Right atrium auricular region (tissue), 2 donors: ENCODE measurements at regions not wholly inside any gene's neighbourhood (a gene's known extent, or its start where the extent isn't known, plus 50 kb on each side); places are given as distances from the start of the nearest gene placed in this dataset.

ENCODE experiments used
- DNase-seq: peaks from one replicate; pipeline ENCODE4 v3.0.0-alpha.2; 2019; ENCODE audit warnings: low spot score
- H3K27ac ChIP-seq, 2 donors: fragments of 200-600 bp; sonication (generic); 1 replicate in 1 of 2; 2 replicates in 1 of 2; pipeline ENCODE4 v1.5.1; 2016 to 2019
- H3K27me3 ChIP-seq, 2 donors: fragments of 200-600 bp; sonication (generic); one replicate each; pipeline versions ENCODE4 v1.5.1 to v1.6.0; 2017 to 2019
- H3K36me3 ChIP-seq: fragments of 200-600 bp; sonication (generic); one replicate; pipeline ENCODE4 v1.5.1; 2016
- H3K4me1 ChIP-seq, 2 donors: fragments of 200-600 bp; sonication (generic); one replicate each; pipeline versions ENCODE4 v1.5.1 to v1.6.0; 2017 to 2019
- H3K4me3 ChIP-seq, 2 donors: fragments of 200-600 bp; sonication (generic); 1 replicate in 1 of 2; 2 replicates in 1 of 2; pipeline ENCODE4 v1.5.1; 2017 to 2019; ENCODE audit warnings: mild to moderate bottlenecking in 1 of 2, moderate library complexity in 1 of 2
- H3K9me3 ChIP-seq, 2 donors: fragments of 200-600 bp; sonication (generic); one replicate each; pipeline ENCODE4 v1.5.1; 2019
- CTCF ChIP-seq, 2 donors: fragments of 200-600 bp; sonication (generic); IDR thresholded peaks; one replicate each; pipeline ENCODE4 v1.5.1; 2019; ENCODE audit warnings: antibody characterized with exemption in 2 of 2

GRCh38 chr13:29937841-29938240, 87.4 kb upstream of the UBL3 start:
- Histone ChIP-seq H3K4me1 (peaks cover 0 to 14% of the 10 kb centered on the region in 2 donors), H3K4me3 (no peak overlapping the region), H3K27me3 (no peaks in the 10 kb centered on the region), H3K9me3 (no peaks in the 10 kb centered on the region), H3K36me3 (no peaks in the 10 kb centered on the region), H3K27ac (no peak overlapping the region)
- no peak for TF ChIP-seq CTCF (IDR thresholded peaks at IDR 0.05)
- DNase-seq = no peak

DNA sequence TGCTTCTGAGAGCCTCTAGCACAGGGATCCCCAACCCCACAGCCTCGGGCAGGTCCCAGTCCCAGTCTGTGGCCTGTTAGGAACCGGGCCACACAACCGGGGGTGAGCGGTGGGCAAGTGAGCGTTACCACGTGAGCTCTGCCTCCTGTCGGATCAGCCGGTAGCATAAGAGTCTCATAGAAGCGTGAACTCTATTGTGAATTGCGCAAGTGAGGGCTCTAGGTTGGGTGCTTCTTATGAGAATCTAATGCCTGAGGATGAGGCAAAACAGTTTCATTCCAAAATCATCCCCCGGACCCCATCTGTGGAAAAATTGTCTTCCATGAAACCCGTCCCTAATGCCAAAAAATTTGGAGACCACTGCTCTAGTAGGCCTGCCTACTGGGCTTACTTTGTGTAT, 87.0 kb upstream of the UBL3 start:
- peaks cover 0 to 14% of the 10 kb centered on the region in 2 donors for H3K4me1 ChIP-seq
- H3K27ac ChIP-seq = no peak overlapping the region
- no peak for DNase-seq
- no peaks in the 10 kb centered on the region for H3K36me3 ChIP-seq
- no peaks in the 10 kb centered on the region for H3K9me3 ChIP-seq
- H3K27me3 ChIP-seq = no peaks in the 10 kb centered on the region
- no peak overlapping the region for H3K4me3 ChIP-seq
- no peak for TF ChIP-seq CTCF (IDR thresholded peaks at IDR 0.05)

- H3K36me3 ChIP-seq = no peaks in the 10 kb centered on the region
- no peak for DNase-seq
- no peak overlapping the region for H3K4me3 ChIP-seq
- no peak overlapping the region for H3K27ac ChIP-seq
- no peaks in the 10 kb centered on the region for H3K9me3 ChIP-seq
- peaks cover 0 to 14% of the 10 kb centered on the region in 2 donors for H3K4me1 ChIP-seq
- no peaks in the 10 kb centered on the region for H3K27me3 ChIP-seq
- no peak for TF ChIP-seq CTCF (IDR thresholded peaks at IDR 0.05)
Observed at GRCh38 chr13:29936956-29937355, 86.5 kb upstream of the UBL3 start.

- H3K36me3 ChIP-seq = no peaks in the 10 kb centered on the region
- no peak for DNase-seq
- peaks cover 0 to 14% of the 10 kb centered on the region in 2 donors for H3K4me1 ChIP-seq
- H3K27ac ChIP-seq = no peak overlapping the region
- no peak for TF ChIP-seq CTCF (IDR thresholded peaks at IDR 0.05)
- H3K9me3 ChIP-seq = no peaks in the 10 kb centered on the region
- no peaks in the 10 kb centered on the region for H3K27me3 ChIP-seq
- H3K4me3 ChIP-seq = no peak overlapping the region
Observed at GRCh38 chr13:29936051-29936813, 85.8 kb upstream of the UBL3 start.

DNA sequence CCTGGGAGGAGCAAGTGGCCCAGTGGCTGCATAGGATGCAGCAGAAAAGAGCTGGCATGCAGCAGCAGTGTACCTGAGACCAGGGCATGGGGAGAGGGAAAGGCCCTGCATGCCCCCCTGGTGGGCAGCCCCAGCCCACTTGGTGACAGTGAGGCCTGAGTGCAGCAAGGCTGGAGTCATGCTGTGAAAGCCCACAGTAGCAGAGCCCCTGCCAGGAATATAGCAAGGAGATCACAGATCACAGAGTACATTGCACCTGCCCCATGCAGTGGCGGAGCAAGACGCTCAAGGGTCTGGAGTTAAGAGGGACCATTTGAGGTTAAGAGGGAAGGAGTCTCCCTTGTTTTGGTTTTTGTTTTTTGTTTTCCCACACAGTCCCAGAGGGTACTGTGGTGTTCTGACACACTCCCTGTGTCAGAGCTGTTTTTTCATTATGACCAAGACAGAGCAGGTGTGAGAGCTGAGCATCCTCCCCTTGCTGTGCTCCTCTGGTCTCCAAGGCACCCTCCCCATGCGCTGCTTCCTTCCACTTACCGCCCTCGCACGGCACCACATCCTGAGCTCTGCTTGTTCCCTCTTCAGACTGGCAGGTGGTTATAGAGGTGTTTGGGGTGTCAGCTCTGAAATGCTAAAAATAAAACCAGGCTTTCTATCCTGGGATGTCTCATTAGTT, 85.0 kb upstream of the UBL3 start:
- Histone ChIP-seq H3K27ac (no peak overlapping the region), H3K27me3 (no peaks in the 10 kb centered on the region), H3K4me3 (no peak overlapping the region), H3K9me3 (no peaks in the 10 kb centered on the region), H3K36me3 (no peaks in the 10 kb centered on the region), H3K4me1 (peaks cover 0 to 14% of the 10 kb centered on the region in 2 donors)
- no peak for TF ChIP-seq CTCF (IDR thresholded peaks at IDR 0.05)
- DNase-seq = no peak
